ENCODE measurements at regions not wholly inside any gene's neighbourhood (a gene's known extent, or its start where the extent isn't known, plus 50 kb on each side); places are given as distances from the start of the nearest gene placed in this dataset.

DNA sequence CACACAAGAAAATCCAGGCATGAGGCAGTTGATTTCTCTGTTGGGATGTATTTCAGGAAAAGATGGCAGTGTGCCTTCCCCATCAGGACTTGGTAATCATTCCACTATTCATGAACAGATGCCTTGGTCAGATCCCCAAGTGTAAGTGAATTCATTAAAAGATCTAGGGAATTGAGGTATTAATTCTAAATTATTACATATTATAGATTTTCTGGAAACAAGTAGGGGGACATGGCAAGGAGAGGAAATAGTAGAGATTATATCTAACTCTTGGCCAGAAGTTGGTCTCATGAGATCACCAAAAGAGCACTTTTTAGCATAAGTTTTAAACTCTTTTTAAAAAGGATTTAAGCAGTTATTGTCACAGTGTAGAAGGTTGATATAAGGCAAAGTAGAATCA is 74.4 kb upstream of the MDFIC2 start:
- Histone ChIP-seq H3K27me3 (ENCODE audit: insufficient read depth, low read depth, low read length) (no peaks in the 10 kb centered on the region), H3K36me3 (ENCODE audit: insufficient read depth, low read length) (no peaks in the 10 kb centered on the region), H3K79me2 (replicated peaks; ENCODE audit: insufficient read depth, low read length) (no peaks in the 10 kb centered on the region), H3F3A (ENCODE audit: insufficient read depth, low read length, poor library complexity, severe bottlenecking) (no peaks in the 10 kb centered on the region), H4K20me1 (ENCODE audit: insufficient read depth) (no peaks in the 10 kb centered on the region), H2AFZ (ENCODE audit: low read depth, low read length) (no peak overlapping the region), H3K9me2 (ENCODE audit: insufficient read depth, low read length) (no peaks in the 10 kb centered on the region), H3K9ac (ENCODE audit: low read length) (no peak overlapping the region), H3K4me3 (ENCODE audit: low read length) (no peak overlapping the region), H3K27ac (ENCODE audit: low read length) (no peak overlapping the region), H3K9me3 (ENCODE audit: low read length) (no peaks in the 10 kb centered on the region), H3K4me2 (ENCODE audit: low read length) (no peak overlapping the region)
- no peak for TF ChIP-seq POLR2AphosphoS5 (IDR thresholded peaks at IDR 0.05)
- no peak for TF ChIP-seq TAF1 (IDR thresholded peaks at IDR 0.05; ENCODE audit: low read depth)
- no peak for TF ChIP-seq SMC3 (conservative IDR thresholded peaks at IDR 0.05; ENCODE audit: poor library complexity)
- TF ChIP-seq, protein P1, sequence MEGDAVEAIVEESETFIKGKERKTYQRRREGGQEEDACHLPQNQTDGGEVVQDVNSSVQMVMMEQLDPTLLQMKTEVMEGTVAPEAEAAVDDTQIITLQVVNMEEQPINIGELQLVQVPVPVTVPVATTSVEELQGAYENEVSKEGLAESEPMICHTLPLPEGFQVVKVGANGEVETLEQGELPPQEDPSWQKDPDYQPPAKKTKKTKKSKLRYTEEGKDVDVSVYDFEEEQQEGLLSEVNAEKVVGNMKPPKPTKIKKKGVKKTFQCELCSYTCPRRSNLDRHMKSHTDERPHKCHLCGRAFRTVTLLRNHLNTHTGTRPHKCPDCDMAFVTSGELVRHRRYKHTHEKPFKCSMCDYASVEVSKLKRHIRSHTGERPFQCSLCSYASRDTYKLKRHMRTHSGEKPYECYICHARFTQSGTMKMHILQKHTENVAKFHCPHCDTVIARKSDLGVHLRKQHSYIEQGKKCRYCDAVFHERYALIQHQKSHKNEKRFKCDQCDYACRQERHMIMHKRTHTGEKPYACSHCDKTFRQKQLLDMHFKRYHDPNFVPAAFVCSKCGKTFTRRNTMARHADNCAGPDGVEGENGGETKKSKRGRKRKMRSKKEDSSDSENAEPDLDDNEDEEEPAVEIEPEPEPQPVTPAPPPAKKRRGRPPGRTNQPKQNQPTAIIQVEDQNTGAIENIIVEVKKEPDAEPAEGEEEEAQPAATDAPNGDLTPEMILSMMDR (IDR thresholded peaks at IDR 0.05; ENCODE audit: poor library complexity, severe bottlenecking), result no peak
- TF ChIP-seq EZH2 (IDR thresholded peaks at IDR 0.05; ENCODE audit: borderline replicate concordance, insufficient read depth, low read length, poor library complexity, severe bottlenecking), result no peak
- TF ChIP-seq EP300 (conservative IDR thresholded peaks at IDR 0.05; ENCODE audit: poor library complexity, severe bottlenecking), result no peak
- no peak for TF ChIP-seq RAD21 (conservative IDR thresholded peaks at IDR 0.05)
- TF ChIP-seq MXI1 (conservative IDR thresholded peaks at IDR 0.05; ENCODE audit: poor library complexity, severe bottlenecking), result no peak
- TF ChIP-seq, protein P2, sequence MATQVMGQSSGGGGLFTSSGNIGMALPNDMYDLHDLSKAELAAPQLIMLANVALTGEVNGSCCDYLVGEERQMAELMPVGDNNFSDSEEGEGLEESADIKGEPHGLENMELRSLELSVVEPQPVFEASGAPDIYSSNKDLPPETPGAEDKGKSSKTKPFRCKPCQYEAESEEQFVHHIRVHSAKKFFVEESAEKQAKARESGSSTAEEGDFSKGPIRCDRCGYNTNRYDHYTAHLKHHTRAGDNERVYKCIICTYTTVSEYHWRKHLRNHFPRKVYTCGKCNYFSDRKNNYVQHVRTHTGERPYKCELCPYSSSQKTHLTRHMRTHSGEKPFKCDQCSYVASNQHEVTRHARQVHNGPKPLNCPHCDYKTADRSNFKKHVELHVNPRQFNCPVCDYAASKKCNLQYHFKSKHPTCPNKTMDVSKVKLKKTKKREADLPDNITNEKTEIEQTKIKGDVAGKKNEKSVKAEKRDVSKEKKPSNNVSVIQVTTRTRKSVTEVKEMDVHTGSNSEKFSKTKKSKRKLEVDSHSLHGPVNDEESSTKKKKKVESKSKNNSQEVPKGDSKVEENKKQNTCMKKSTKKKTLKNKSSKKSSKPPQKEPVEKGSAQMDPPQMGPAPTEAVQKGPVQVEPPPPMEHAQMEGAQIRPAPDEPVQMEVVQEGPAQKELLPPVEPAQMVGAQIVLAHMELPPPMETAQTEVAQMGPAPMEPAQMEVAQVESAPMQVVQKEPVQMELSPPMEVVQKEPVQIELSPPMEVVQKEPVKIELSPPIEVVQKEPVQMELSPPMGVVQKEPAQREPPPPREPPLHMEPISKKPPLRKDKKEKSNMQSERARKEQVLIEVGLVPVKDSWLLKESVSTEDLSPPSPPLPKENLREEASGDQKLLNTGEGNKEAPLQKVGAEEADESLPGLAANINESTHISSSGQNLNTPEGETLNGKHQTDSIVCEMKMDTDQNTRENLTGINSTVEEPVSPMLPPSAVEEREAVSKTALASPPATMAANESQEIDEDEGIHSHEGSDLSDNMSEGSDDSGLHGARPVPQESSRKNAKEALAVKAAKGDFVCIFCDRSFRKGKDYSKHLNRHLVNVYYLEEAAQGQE (IDR thresholded peaks at IDR 0.05; ENCODE audit: borderline replicate concordance), result no peak

DNA sequence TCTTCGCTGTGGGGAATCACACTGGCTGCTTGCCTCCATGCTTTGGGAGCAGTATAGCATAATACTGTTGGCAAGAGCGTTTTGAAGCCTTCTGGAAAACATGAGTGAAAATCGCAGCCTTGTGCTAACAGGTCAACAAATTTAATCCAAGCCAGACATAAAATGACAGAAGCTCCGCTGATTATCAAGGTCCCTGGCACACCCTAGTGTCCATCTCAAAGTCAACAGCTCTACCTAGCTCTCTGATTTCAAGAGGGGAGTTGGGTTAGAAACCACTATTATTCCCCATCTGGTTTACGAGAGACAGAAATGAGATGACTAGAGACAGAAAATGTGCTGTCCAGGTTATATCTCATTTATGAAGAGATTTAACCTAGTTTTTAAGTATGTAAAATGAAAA is 73.6 kb upstream of the MDFIC2 start:
- Histone ChIP-seq H3K27me3 (ENCODE audit: insufficient read depth, low read depth, low read length) (no peaks in the 10 kb centered on the region), H3K79me2 (replicated peaks; ENCODE audit: insufficient read depth, low read length) (no peaks in the 10 kb centered on the region), H3K9me3 (ENCODE audit: low read length) (no peaks in the 10 kb centered on the region), H3K9ac (ENCODE audit: low read length) (no peak overlapping the region), H4K20me1 (ENCODE audit: insufficient read depth) (no peaks in the 10 kb centered on the region), H3K36me3 (ENCODE audit: insufficient read depth, low read length) (no peaks in the 10 kb centered on the region), H2AFZ (ENCODE audit: low read depth, low read length) (no peak overlapping the region), H3K27ac (ENCODE audit: low read length) (no peak overlapping the region), H3K9me2 (ENCODE audit: insufficient read depth, low read length) (no peaks in the 10 kb centered on the region), H3K4me2 (ENCODE audit: low read length) (no peak overlapping the region), H3K4me3 (ENCODE audit: low read length) (no peak overlapping the region), H3F3A (ENCODE audit: insufficient read depth, low read length, poor library complexity, severe bottlenecking) (no peaks in the 10 kb centered on the region)
- TF ChIP-seq TAF1 (IDR thresholded peaks at IDR 0.05; ENCODE audit: low read depth) (no peak), RAD21 (conservative IDR thresholded peaks at IDR 0.05) (no peak), EP300 (conservative IDR thresholded peaks at IDR 0.05; ENCODE audit: poor library complexity, severe bottlenecking) (no peak), POLR2AphosphoS5 (IDR thresholded peaks at IDR 0.05) (no peak), MXI1 (conservative IDR thresholded peaks at IDR 0.05; ENCODE audit: poor library complexity, severe bottlenecking) (no peak), EZH2 (IDR thresholded peaks at IDR 0.05; ENCODE audit: borderline replicate concordance, insufficient read depth, low read length, poor library complexity, severe bottlenecking) (no peak), SMC3 (conservative IDR thresholded peaks at IDR 0.05; ENCODE audit: poor library complexity) (no peak)
- TF ChIP-seq, protein P2 (IDR thresholded peaks at IDR 0.05; ENCODE audit: borderline replicate concordance), result no peak
- TF ChIP-seq, protein P1 (IDR thresholded peaks at IDR 0.05; ENCODE audit: poor library complexity, severe bottlenecking), result no peak

Measured in neural cell (in vitro differentiated cells).